ENCODE measurements at regions not wholly inside any gene's neighbourhood (a gene's known extent, or its start where the extent isn't known, plus 50 kb on each side); places are given as distances from the start of the nearest gene placed in this dataset.

DNA sequence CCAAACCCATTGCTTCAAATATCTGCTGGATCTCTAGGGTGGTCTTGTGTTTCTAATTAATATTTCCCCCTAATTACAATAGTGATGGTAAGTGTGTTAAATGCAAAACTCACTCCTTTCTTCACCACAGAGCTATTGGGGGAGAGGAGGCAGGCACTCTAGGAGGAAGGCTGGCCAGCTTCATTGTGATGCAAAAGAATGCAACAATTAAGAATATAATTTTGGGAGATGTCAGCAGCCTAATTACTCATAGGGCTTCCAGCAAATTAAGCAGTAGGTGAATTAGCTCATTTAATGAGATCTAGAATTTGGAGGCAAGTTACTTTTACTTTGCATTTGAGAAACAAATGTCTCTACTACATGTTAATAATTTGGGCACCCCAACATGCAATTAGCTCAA lies 560.4 kb upstream of the DAB1 start:
- DNase-seq = no peak

DNA sequence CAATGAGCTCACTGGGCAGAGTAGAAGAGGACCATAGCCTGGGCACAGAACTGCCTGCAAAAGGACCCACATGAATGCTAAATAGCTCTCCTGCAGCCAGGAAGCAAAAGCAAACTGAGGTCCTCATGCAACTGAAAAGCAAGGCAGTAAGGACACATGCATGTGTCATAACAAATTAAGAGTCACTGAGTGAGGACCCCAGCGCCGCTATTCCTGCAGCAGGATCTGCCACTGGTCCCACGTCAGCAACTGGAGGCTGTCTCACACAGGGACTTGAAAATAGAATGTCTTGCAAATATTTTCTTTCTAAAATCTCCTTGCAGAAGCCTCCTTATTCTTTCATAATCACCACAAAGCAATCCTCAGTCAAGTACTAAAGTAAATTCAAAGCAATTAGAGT lies 559.6 kb upstream of the DAB1 start:
- DNase-seq = no peak

- no peak for DNase-seq
Measured at GRCh38 chr1:57982852-57983251, 559.0 kb upstream of the DAB1 start.

DNA sequence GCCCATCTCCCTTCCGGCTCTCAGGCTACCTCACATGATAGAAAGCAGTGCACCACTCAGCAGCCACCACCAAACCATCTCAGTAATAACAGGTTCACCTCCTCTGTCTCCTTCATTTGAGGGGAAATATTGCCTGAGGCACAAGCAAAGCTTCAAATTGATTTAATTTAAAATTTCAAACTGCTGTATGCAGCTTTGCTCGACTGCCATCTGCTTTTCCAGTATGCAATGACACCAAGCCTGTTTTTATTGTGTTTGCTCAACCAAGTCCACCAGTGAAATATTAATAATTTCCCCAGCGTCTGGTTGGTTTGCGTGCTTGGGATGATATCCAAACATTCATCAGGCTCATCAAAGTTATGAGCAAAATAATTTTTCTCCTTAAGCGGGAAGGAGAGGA lies 552.4 kb upstream of the DAB1 start:
- no peak for DNase-seq

- DNase-seq = no peak
Measured at GRCh38 chr1:57968321-57968720, 544.5 kb upstream of the DAB1 start.

DNA sequence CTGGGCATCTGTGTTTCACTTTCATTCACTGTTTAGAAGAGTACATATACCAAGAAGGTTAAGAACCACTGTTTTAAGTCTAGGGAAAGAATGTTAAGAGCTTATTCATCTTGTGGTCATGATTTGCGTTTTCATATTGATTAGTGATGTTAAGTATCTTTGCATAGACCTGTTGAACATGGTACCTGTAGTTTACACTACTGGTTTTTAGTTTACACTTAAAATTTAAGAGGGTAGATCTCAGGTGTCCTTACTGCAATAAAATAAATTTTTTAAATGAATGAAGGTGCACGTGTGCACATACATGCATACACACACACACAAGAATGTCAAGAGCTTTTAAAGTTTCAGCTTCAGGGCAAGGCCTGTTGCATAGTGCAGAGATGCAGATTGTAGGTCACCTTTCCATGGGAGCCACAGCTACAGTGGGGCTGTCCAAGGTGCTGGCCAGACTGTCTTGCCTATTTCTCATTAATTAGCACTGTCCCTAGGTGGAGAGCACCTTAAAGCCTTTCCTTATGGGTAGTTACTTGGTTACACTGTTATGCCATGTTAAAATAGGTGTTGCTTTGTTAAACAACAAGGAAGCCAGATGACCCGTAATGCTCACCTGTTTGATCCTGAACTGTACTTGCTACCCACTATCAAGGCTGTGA lies 543.0 kb upstream of the DAB1 start:
- DNase-seq = no peak

DNA sequence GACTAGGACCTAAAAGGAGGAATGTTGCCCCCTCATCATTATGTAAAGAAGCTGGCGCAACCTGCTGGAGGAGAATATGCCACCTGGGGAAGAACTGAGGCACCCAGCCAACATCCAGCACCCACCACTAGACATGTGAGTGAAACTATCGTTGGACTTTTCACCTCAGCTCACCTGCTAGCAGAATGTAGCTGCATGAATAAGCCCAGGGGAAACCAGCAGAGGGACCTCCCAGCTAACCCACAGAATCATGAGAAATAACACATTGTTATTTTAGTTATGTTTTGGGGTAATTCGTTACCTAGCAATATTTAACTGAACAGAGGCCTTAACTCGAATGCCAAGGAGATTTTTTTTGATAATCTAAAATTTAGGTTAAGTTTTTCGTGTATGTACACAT lies 542.5 kb upstream of the DAB1 start:
- no peak for DNase-seq

GRCh38 chr1:57963581-57963980 lies 539.7 kb upstream of the DAB1 start:
- no peak for DNase-seq

DNA sequence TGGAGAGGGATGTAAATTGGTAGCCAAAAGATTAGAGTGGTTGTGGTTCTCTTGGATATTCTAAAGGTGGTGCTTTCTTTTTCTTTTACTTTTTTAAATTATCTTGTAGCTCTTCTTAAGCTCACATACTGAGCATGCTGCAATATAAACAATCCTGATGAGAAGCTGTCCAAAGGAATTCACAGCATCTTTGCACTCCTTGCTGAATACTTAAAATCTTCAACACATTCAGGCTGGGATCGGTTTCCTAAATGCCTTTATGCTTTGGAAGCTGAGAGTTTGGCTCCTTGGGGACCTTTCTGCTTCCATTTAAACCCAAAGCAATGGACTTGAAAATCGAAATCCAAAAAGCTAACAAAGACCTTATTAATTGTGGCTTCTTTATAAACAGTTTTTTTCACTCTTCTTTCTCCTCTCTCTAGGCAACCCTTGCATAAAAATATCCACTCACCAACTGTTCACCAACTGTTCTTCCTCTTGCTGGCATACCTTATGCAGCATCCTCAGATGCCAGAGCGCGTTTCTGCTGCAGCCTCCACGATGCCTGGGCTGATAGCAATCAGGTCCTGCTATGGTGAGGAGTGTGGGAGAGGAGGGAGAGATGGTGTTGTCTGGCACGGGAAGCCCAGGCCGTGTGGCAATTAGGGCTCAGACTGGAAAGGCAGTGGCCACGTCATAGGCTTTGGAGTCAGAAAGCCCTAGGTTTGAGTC lies 535.8 kb upstream of the DAB1 start:
- DNase-seq = no peak

DNA sequence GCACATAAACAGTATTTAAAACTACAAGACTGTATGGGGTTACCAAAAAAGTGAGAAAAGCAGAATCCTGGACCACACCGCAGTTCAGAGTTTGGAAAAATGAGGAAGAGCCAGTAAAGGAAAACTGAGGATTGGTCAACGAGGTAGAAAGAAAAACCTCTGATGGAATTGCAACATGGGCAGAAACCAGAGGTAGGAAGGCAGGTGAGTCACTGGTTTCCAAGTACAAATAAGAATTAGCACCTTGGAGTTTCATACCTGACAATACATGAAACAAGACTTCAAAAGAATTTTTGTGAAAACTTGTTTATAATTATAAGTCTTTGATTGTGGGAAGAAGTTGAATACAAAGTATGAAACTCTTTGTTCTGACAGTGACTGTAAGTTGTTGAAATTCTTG lies 533.7 kb upstream of the DAB1 start:
- DNase-seq = no peak

GRCh38 chr1:57951390-57951789 lies 527.5 kb upstream of the DAB1 start:
- no peak for DNase-seq

GRCh38 chr1:57949168-57949567 lies 525.3 kb upstream of the DAB1 start:
- DNase-seq = no peak

- DNase-seq = no peak
Measured at GRCh38 chr1:57947471-57947870, 523.6 kb upstream of the DAB1 start.

DNA sequence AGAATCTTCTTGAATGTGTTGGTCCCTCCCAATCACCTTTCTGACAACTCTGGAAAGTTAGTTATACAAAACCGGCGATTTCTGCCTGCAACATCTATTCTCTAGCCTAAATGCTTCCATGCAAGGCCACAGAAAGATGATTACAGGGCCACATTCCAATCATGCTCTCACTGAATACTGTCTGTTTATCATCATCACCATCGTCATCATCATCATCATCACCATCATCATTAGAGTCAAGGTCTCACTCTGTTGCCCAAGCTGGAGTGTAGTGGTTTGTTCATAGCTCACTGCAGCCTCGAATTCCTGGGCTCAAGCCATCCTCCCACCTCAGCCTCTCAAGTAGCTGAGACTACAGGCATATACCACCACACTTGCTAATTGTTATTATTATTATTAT lies 521.2 kb upstream of the DAB1 start:
- DNase-seq = no peak

DNA sequence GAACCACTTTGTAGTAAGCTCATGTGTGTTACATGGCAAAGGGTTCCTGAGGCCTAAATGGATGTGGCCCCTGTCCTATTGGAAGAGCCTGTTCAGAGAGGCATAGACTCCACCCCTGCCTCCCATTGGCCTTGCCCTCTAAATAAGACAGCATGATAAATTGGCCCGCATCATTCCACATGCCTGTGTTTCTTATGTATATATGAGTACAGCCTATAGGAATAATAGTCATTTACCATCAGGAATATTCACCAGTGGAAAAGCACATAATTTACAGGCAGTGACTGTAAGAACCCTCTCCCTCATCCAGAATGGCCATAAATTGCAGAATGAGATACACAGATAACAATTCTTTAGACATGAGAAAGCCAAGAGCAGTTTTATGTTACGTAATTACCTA lies 519.5 kb upstream of the DAB1 start:
- DNase-seq = no peak

GRCh38 chr1:57934745-57935144 lies 510.9 kb upstream of the DAB1 start:
- no peak for DNase-seq

- DNase-seq = no peak
Measured at GRCh38 chr1:57927003-57927402, 503.1 kb upstream of the DAB1 start.

DNA sequence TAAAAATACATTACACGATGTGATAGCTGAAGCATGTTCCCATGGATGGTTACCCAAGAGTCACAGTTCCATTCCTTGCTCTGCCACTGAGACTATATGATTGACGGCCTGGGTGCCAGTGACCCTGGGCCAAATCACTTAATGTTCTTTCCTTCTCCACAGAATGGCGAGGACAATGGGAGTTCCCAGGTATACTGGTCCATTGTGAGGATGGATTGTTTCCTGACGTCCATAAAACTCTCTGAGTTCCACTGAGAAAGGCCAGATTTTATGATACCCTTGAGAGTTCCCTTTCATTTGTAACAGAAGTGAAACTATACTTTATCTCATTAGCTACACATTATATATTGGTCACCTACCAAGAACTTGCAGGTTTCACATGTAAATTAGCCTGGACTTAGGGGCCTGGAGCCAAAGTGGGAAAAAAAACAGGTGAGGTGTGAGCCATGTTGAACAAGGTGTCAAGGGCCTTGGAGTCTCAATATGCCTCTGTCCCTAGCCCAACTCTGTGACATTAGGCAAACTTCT lies 502.2 kb upstream of the DAB1 start:
- no peak for DNase-seq

DNA sequence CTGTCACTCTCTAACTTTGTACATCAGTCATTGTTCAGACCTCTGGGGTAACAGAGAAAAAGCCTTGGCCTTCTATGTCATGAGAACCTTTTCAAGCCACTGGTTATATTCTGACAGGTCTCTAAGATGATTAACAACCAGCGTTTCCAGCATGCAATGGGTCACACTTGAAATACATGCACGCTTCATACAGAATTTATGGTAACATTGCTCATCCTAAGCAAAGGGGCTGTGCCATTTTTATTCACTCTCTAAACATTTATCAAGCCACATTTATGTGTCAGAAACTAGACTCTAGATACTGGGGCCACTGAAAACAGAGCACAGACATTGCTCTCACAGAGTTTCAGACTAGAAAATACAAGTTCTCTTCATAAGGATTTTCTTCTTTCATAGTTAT lies 501.4 kb upstream of the DAB1 start:
- no peak for DNase-seq

- DNase-seq = no peak
Measured at GRCh38 chr1:57922130-57922529, 498.3 kb upstream of the DAB1 start.

DNA sequence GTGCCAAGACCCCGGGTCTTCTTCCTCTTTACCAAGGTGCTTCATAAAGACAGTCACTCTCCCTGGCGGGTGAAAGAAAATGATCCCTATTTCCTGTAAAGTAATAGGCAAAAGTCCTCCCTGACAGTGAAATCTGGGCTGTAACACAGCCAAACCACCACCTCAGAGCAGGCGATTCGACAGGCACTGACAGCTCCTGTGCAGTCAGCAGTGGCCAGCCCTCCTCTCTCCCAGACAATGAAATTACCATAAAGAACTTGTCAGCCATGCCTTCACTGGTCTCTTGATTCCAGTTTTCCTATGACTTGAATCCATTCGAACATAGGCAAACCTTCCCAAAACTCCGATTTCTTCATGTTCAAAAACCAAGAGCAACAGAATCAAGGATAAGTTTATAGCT lies 492.2 kb upstream of the DAB1 start:
- no peak for DNase-seq

GRCh38 chr1:57911427-57911826 lies 487.6 kb upstream of the DAB1 start:
- no peak for DNase-seq

DNA sequence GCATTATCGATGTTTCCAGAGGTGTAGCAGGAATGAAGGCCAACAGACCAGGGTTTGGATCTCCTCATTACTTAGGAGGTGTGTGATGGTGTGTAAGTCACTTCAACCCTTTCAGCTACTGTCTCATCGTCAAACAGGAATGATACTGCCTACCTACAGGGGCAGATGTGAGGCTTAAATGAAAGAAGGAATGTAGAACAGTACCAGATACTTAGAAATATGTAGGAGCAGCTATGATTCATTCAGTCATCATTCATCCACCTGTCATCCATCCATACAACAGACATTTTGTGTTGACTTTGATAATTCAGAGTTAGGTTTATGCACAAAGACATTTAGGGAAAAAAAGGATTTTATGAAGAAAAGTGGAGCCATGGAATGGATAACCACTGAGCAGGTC lies 486.9 kb upstream of the DAB1 start:
- DNase-seq = no peak

GRCh38 chr1:57910305-57910704 lies 486.4 kb upstream of the DAB1 start:
- DNase-seq = no peak

Data from 8988T (cell line).